ENCODE measurements at regions not wholly inside any gene's neighbourhood (a gene's known extent, or its start where the extent isn't known, plus 50 kb on each side); places are given as distances from the start of the nearest gene placed in this dataset.

- Mint-ChIP-seq H3K36me3 (ENCODE audit: low read depth) (peaks cover 3% of the 10 kb centered on the region), H3K4me1 (ENCODE audit: low read depth) (no peaks in the 10 kb centered on the region), H3K9me3 (ENCODE audit: low read depth) (peaks cover 14% of the 10 kb centered on the region), H3K4me3 (ENCODE audit: unreplicated experiment) (no peak overlapping the region), H3K27ac (ENCODE audit: unreplicated experiment) (no peak overlapping the region), H3K27me3 (ENCODE audit: low read depth) (peaks cover 13% of the 10 kb centered on the region)
- TF ChIP-seq CTCF (IDR thresholded peaks at IDR 0.05) = no peak
- DNase-seq (ENCODE audit: low spot score) = no peak
Measured at GRCh38 chr5:120326651-120327050, 137.4 kb upstream of the PRR16 start.

- no peak for DNase-seq (ENCODE audit: low spot score)
- peaks cover 14% of the 10 kb centered on the region for H3K27me3 Mint-ChIP-seq (ENCODE audit: low read depth)
- no peak overlapping the region for H3K4me3 Mint-ChIP-seq (ENCODE audit: unreplicated experiment)
- peak; percentile 65 for TF ChIP-seq CTCF (IDR thresholded peaks at IDR 0.05)
- H3K36me3 Mint-ChIP-seq (ENCODE audit: low read depth) = peaks cover 3% of the 10 kb centered on the region
- H3K27ac Mint-ChIP-seq (ENCODE audit: unreplicated experiment) = no peak overlapping the region
- H3K9me3 Mint-ChIP-seq (ENCODE audit: low read depth) = peaks cover 14% of the 10 kb centered on the region
- no peaks in the 10 kb centered on the region for H3K4me1 Mint-ChIP-seq (ENCODE audit: low read depth)
Measured at GRCh38 chr5:120327180-120327579, 136.9 kb upstream of the PRR16 start.

GRCh38 chr5:120329095-120329494 lies 135.0 kb upstream of the PRR16 start:
- H3K27ac Mint-ChIP-seq (ENCODE audit: unreplicated experiment) = no peak overlapping the region
- no peaks in the 10 kb centered on the region for H3K4me1 Mint-ChIP-seq (ENCODE audit: low read depth)
- TF ChIP-seq CTCF (IDR thresholded peaks at IDR 0.05) = no peak
- peaks cover 20% of the 10 kb centered on the region for H3K27me3 Mint-ChIP-seq (ENCODE audit: low read depth)
- no peak overlapping the region for H3K4me3 Mint-ChIP-seq (ENCODE audit: unreplicated experiment)
- peaks cover 3% of the 10 kb centered on the region for H3K36me3 Mint-ChIP-seq (ENCODE audit: low read depth)
- H3K9me3 Mint-ChIP-seq (ENCODE audit: low read depth) = peaks cover 14% of the 10 kb centered on the region
- no peak for DNase-seq (ENCODE audit: low spot score)

- Mint-ChIP-seq H3K27ac (ENCODE audit: unreplicated experiment) (no peak overlapping the region), H3K4me3 (ENCODE audit: unreplicated experiment) (no peak overlapping the region), H3K27me3 (ENCODE audit: low read depth) (peaks cover 33% of the 10 kb centered on the region), H3K36me3 (ENCODE audit: low read depth) (peaks cover 3% of the 10 kb centered on the region), H3K9me3 (ENCODE audit: low read depth) (peaks cover 10% of the 10 kb centered on the region), H3K4me1 (ENCODE audit: low read depth) (no peaks in the 10 kb centered on the region)
- TF ChIP-seq CTCF (IDR thresholded peaks at IDR 0.05) = no peak
- no peak for DNase-seq (ENCODE audit: low spot score)
Measured at GRCh38 chr5:120330558-120330957, 133.5 kb upstream of the PRR16 start.

DNA sequence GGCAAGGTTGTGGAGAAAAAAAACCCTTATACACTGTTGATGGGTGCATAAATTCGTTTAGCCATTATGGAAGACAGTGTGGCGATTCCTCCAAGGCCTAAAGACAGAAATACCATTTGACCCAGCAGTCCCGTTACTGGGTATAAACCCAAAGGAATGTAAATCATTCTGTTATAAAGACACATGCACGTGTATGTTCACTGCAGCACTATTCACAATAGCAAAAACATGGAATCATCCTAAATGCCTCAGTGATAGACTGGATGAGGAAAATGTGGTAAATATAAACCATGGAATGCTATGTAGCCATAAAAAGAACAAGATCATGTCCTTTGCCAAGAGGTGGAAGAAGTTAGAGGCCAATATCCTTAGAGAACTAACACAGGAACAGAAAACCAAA lies 119.9 kb upstream of the PRR16 start:
- H3K9me3 Mint-ChIP-seq (ENCODE audit: low read depth) = no peaks in the 10 kb centered on the region
- no peaks in the 10 kb centered on the region for H3K4me1 Mint-ChIP-seq (ENCODE audit: low read depth)
- TF ChIP-seq CTCF (IDR thresholded peaks at IDR 0.05) = no peak
- H3K4me3 Mint-ChIP-seq (ENCODE audit: unreplicated experiment) = no peak overlapping the region
- peaks cover 21% of the 10 kb centered on the region for H3K27me3 Mint-ChIP-seq (ENCODE audit: low read depth)
- H3K36me3 Mint-ChIP-seq (ENCODE audit: low read depth) = no peaks in the 10 kb centered on the region
- DNase-seq (ENCODE audit: low spot score) = no peak
- no peak overlapping the region for H3K27ac Mint-ChIP-seq (ENCODE audit: unreplicated experiment)

Measured in chondrocyte (in vitro differentiated cells).